ENCODE measurements at regions not wholly inside any gene's neighbourhood (a gene's known extent, or its start where the extent isn't known, plus 50 kb on each side); places are given as distances from the start of the nearest gene placed in this dataset.

DNA sequence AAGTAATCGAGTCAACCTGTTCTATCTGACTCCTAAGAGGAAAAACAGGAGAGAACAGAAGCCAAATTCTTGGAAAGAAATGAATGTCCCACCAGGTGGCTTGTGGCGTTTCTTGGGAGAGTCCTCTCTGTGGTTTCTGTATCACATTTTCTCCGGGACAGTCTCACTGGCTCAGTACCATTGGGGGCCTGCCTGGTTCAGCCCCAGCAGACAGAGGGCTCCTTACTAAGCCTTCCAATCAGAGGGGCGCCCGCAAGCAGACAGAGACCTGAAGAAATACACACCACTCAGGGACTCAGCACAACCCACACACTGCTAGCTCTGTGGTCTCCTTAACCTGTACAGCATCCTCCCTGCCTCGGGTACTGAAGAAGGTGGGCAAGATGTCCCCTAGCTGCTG is 302.1 kb downstream of the TLE3 start:
- TF ChIP-seq, protein P1, sequence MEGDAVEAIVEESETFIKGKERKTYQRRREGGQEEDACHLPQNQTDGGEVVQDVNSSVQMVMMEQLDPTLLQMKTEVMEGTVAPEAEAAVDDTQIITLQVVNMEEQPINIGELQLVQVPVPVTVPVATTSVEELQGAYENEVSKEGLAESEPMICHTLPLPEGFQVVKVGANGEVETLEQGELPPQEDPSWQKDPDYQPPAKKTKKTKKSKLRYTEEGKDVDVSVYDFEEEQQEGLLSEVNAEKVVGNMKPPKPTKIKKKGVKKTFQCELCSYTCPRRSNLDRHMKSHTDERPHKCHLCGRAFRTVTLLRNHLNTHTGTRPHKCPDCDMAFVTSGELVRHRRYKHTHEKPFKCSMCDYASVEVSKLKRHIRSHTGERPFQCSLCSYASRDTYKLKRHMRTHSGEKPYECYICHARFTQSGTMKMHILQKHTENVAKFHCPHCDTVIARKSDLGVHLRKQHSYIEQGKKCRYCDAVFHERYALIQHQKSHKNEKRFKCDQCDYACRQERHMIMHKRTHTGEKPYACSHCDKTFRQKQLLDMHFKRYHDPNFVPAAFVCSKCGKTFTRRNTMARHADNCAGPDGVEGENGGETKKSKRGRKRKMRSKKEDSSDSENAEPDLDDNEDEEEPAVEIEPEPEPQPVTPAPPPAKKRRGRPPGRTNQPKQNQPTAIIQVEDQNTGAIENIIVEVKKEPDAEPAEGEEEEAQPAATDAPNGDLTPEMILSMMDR (IDR thresholded peaks at IDR 0.05; ENCODE audit: borderline replicate concordance, extremely low read depth, low read length, poor library complexity, severe bottlenecking), result no peak
- no peak for TF ChIP-seq EZH2 (IDR thresholded peaks at IDR 0.05; ENCODE audit: borderline replicate concordance, low read depth, low read length, severe bottlenecking)
